ENCODE measurements at regions not wholly inside any gene's neighbourhood (a gene's known extent, or its start where the extent isn't known, plus 50 kb on each side); places are given as distances from the start of the nearest gene placed in this dataset.
A peak's percentile ranks its signal among the peaks of the same experiment; 100 is the strongest.

DNA sequence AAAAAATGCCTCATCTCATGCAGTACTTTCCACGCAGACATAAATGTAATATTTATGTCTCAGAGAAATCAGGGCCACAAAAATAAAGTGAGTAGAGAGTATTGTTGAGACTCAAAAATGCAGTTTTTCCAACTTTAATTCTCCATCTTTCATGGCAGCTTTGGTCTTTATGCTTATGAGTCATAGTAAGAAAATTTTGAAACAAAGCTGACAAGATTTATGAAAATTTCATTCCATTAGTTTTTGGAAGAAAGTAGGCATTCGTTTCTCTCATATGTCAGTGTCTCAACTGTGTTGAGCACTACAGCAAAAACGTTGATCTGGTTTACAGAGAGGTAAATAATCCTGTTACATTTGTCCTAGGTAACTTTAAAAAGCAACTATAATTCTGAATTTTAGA, 656.8 kb downstream of the IQCM start:
- intact Hi-C loops (cut with micrococcal nuclease): no loop called here
- Histone ChIP-seq H3K4me3 (ENCODE audit: low read length) (no peak overlapping the region), H3K4me2 (ENCODE audit: low read length) (no peak overlapping the region), H3F3A (ENCODE audit: low read length, unreplicated experiment) (no peaks in the 10 kb centered on the region), H3K27me3 (ENCODE audit: low read length) (no peaks in the 10 kb centered on the region), H3K79me2 (ENCODE audit: low read length) (no peaks in the 10 kb centered on the region), H3K9me2 (replicated peaks; ENCODE audit: low read length) (no peaks in the 10 kb centered on the region), H3K36me3 (ENCODE audit: low read depth, low read length) (no peaks in the 10 kb centered on the region), H2AFZ (ENCODE audit: low read length) (no peak overlapping the region), H3K9ac (ENCODE audit: low read length) (no peak overlapping the region), H3K4me1 (ENCODE audit: insufficient read depth, low read length) (no peaks in the 10 kb centered on the region; the same call in 1 of the 2 replicates), H3K27ac (ENCODE audit: low read length) (no peak overlapping the region), H3K9me3 (ENCODE audit: low read length) (no peaks in the 10 kb centered on the region), H4K20me1 (ENCODE audit: low read length) (no peaks in the 10 kb centered on the region)
- DNase-seq (no peak), ATAC-seq (no peak)
- no TSS peak for BruUV-seq (replicated peaks)
- ChIA-PET POLR2A (ENCODE audit: unreplicated experiment) (no interaction called here), CTCF (no interaction called here)
- no peak for TF ChIP-seq EZH2phosphoT487 (IDR thresholded peaks at IDR 0.05; ENCODE audit: borderline replicate concordance, low read length)
- no peak for TF ChIP-seq EZH2 (IDR thresholded peaks at IDR 0.05; ENCODE audit: low read length, unreplicated experiment)
- TF ChIP-seq CTCF (conservative IDR thresholded peaks at IDR 0.05; ENCODE audit: low read depth, low read length): no peak

DNA sequence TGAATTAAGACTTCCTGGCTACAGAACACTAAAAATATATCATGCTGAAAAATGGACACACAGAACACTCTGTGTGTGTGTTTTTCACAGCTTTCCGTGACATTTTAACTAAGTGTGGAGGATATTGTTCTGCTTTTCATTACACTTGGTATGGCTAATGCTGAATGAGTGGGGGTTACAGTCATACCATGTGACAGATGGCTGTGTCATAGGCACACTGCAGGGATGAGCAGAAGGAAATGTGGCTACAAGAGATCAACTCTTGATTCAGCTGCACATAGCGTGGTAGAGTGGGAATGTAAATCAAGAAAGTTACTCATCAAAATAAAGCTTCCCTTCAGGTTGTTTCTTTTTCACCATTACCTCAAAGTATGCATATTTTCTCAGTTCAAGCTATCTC, 669.8 kb downstream of the IQCM start:
- H3K4me2 ChIP-seq (ENCODE audit: low read length): no peak overlapping the region
- H2AFZ ChIP-seq (ENCODE audit: low read length): no peak overlapping the region
- H4K20me1 ChIP-seq (ENCODE audit: low read length): no peaks in the 10 kb centered on the region
- no TSS peak for BruUV-seq (replicated peaks)
- H3K27me3 ChIP-seq (ENCODE audit: low read length): no peaks in the 10 kb centered on the region
- H3K9me2 ChIP-seq (replicated peaks; ENCODE audit: low read length): no peaks in the 10 kb centered on the region
- ChIA-PET POLR2A (ENCODE audit: unreplicated experiment) (no interaction called here), CTCF (no interaction called here)
- no peaks in the 10 kb centered on the region for H3K9me3 ChIP-seq (ENCODE audit: low read length)
- H3K9ac ChIP-seq (ENCODE audit: low read length): no peak overlapping the region
- no peaks in the 10 kb centered on the region for H3F3A ChIP-seq (ENCODE audit: low read length, unreplicated experiment)
- no peak overlapping the region for H3K4me3 ChIP-seq (ENCODE audit: low read length)
- H3K27ac ChIP-seq (ENCODE audit: low read length): no peak overlapping the region
- TF ChIP-seq CTCF (conservative IDR thresholded peaks at IDR 0.05; ENCODE audit: low read depth, low read length): no peak
- no peak for TF ChIP-seq EZH2 (IDR thresholded peaks at IDR 0.05; ENCODE audit: low read length, unreplicated experiment)
- no peak for TF ChIP-seq EZH2phosphoT487 (IDR thresholded peaks at IDR 0.05; ENCODE audit: borderline replicate concordance, low read length)
- H3K36me3 ChIP-seq (ENCODE audit: low read depth, low read length): no peaks in the 10 kb centered on the region
- no peaks in the 10 kb centered on the region for H3K79me2 ChIP-seq (ENCODE audit: low read length)
- H3K4me1 ChIP-seq (ENCODE audit: insufficient read depth, low read length): no peaks in the 10 kb centered on the region
- intact Hi-C loops (cut with micrococcal nuclease): no loop called here
- DNase-seq (peak; percentile 26), ATAC-seq (no peak)

- H3K36me3 ChIP-seq (ENCODE audit: low read depth, low read length): no peaks in the 10 kb centered on the region
- DNase-seq (no peak), ATAC-seq (no peak)
- no TSS peak for BruUV-seq (replicated peaks)
- H3K4me2 ChIP-seq (ENCODE audit: low read length): no peak overlapping the region
- POLR2A ChIA-PET (ENCODE audit: unreplicated experiment): no interaction called here
- no peaks in the 10 kb centered on the region for H3K4me1 ChIP-seq (ENCODE audit: insufficient read depth, low read length)
- TF ChIP-seq CTCF (conservative IDR thresholded peaks at IDR 0.05; ENCODE audit: low read depth, low read length) (no peak), EZH2phosphoT487 (IDR thresholded peaks at IDR 0.05; ENCODE audit: borderline replicate concordance, low read length) (no peak), EZH2 (IDR thresholded peaks at IDR 0.05; ENCODE audit: low read length, unreplicated experiment) (no peak)
- no peaks in the 10 kb centered on the region for H3K27me3 ChIP-seq (ENCODE audit: low read length)
- H3F3A ChIP-seq (ENCODE audit: low read length, unreplicated experiment): no peaks in the 10 kb centered on the region
- H3K27ac ChIP-seq (ENCODE audit: low read length): no peak overlapping the region
- H3K9me2 ChIP-seq (replicated peaks; ENCODE audit: low read length): no peaks in the 10 kb centered on the region
- H3K4me3 ChIP-seq (ENCODE audit: low read length): no peak overlapping the region
- no peak overlapping the region for H2AFZ ChIP-seq (ENCODE audit: low read length)
- intact Hi-C loops (cut with micrococcal nuclease): no loop called here
- H3K9ac ChIP-seq (ENCODE audit: low read length): no peak overlapping the region
- no peaks in the 10 kb centered on the region for H3K9me3 ChIP-seq (ENCODE audit: low read length)
- CTCF ChIA-PET: no interaction called here
- H3K79me2 ChIP-seq (ENCODE audit: low read length): no peaks in the 10 kb centered on the region
- no peaks in the 10 kb centered on the region for H4K20me1 ChIP-seq (ENCODE audit: low read length)
Observed at GRCh38 chr4:149144060-149144459, 671.6 kb downstream of the IQCM start.

All from PC-3 (cell line).